Fibroblast of pulmonary artery (primary cell): ENCODE measurements at regions not wholly inside any gene's neighbourhood (a gene's known extent, or its start where the extent isn't known, plus 50 kb on each side); places are given as distances from the start of the nearest gene placed in this dataset.

ENCODE experiments used
- DNase-seq: peaks from one replicate; pipeline ENCODE4 v3.0.0-alpha.2; 2010; ENCODE audit warnings: low read depth
- H3K4me3 ChIP-seq: replicated peaks from 2 replicates; pipeline ENCODE4 v1.5.1; 2011; ENCODE audit warnings: low read depth, mild to moderate bottlenecking, control low read depth, low read length, moderate library complexity
- CTCF ChIP-seq: IDR thresholded peaks from 2 replicates; pipeline ENCODE4 v1.5.1; 2011; ENCODE audit warnings: mild to moderate bottlenecking, control low read depth, low read length, inconsistent platforms; ENCODE audit errors: missing control alignments

GRCh38 chr5:81914696-81915095 is 57.1 kb upstream of the ATG10 start:
- no peak overlapping the region for H3K4me3 ChIP-seq
- no peak for DNase-seq
- no peak for TF ChIP-seq CTCF

GRCh38 chr5:81912933-81913332 is 58.9 kb upstream of the ATG10 start:
- no peak overlapping the region for H3K4me3 ChIP-seq
- DNase-seq: no peak
- TF ChIP-seq CTCF: no peak

- TF ChIP-seq CTCF: no peak
- no peak overlapping the region for H3K4me3 ChIP-seq
- DNase-seq: no peak
Measured at GRCh38 chr5:81909677-81910076, 62.1 kb upstream of the ATG10 start.

GRCh38 chr5:81908771-81909170 is 63.1 kb upstream of the ATG10 start:
- TF ChIP-seq CTCF: no peak
- DNase-seq: peak; percentile 10
- no peak overlapping the region for H3K4me3 ChIP-seq

- H3K4me3 ChIP-seq: no peak overlapping the region
- no peak for DNase-seq
Measured at GRCh38 chr5:81908044-81908443, 63.8 kb upstream of the ATG10 start.

DNA sequence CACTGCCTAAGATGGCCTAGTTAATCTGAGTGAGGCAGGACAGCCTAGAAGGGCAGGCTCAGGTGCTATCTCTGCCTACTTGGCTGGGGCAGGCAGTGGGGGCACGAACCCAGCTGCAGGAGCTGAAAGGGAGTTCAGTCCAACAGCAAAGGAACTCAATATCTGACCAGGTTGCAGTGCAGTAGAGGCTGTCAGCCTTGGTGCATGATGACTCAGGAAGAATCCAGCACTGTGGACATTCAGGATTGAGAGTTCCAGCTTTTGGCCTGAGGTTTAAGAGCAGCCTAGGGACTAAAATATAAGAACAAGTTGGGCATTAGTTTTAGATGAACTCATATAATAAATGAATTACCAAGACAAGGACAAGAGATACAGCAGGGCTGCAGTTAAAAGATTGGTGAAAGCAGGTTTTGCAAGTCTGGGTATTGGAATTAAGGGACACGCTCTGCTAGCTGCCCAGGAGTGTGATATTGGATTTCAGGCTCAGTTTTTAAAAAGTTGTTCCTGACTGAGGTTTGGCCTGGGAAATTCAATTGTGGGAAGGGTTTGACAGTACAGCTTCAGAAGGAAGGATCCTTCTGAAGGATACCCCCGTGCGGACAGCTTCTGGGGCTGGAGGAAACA is 64.7 kb upstream of the ATG10 start:
- no peak for DNase-seq

More at GRCh38 chr5:81908044-81908443, 63.8 kb upstream of the ATG10 start:
- TF ChIP-seq CTCF: no peak

More for the DNA sequence above, 64.7 kb upstream of the ATG10 start:
- no peak for TF ChIP-seq CTCF
- H3K4me3 ChIP-seq: no peak overlapping the region
